ENCODE measurements at regions not wholly inside any gene's neighbourhood (a gene's known extent, or its start where the extent isn't known, plus 50 kb on each side); places are given as distances from the start of the nearest gene placed in this dataset.

DNA sequence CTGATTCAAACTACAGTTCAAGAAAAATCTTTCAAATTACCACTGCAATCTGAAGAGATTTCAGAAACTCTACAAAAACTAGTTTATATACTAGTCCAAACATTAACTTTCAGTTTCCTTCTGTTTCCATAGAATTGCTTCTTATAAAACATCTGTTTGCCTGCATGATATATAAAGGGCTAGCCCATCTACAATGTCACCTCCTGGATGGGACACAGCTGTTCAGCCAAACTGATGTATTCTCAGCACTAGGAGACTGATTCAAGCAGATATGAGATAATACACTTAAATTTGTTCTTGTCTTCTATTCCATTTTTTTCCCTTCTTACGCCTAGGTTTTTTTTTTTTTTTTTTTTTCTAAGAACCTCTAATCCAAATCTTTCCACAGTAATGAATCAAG lies 1569.7 kb upstream of the IGFBP7 start:
- no peak for DNase-seq

DNA sequence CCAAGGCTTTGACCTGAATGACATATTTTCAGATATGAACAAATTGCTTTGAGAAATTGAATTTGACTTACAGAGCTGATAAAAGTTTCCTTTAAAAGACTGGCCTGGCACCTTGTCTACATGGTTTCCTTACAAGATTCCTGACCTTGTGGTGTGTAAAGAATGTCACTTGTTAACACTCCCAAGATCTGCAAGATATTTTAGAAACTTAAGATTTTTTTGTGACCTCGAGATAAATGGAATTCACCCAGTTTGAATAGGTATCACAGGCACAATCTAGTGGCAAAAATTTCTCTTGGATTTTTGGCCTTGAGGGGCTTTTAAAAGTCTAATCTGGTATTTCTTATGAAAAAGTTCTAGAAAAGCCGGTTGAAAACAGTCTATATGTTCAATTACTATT lies 1568.9 kb upstream of the IGFBP7 start:
- no peak for DNase-seq

DNA sequence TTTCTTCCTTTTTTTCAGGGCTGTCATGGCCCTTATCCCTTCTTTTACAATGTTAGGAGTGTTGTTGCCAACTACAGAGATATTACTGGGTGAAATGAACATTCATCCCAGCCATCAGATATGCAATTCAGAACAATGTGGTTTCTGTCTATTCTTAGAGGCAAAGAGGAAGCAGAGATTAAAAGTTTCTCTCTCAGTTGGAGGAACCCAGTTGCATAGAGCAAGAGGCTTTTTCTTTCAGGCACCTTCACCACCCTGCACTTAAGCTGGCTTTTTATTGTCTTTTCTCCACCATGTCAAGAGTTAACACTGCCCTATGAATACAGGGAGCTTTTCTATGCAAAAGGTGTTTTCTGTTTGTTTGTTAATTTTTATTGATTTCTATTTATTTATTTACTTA lies 1559.6 kb upstream of the IGFBP7 start:
- no peak for DNase-seq

DNA sequence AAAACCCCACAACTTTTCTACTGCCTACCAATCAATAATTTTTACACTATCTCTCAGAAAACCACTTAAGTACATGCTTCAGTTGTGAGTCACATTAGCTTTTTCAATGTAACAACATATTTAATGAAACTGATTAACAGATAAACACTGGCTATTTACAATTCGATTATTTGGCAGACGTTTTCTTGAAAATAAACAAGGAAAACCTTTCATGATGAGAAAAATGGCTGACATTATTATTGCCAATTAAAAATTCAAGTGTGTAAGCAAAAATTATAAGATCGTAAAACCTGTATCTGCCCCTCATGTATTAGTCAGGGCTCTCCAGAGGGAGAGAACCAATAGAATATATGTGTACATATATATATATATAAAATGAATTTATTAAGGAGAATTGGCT lies 1555.5 kb upstream of the IGFBP7 start:
- no peak for DNase-seq

DNA sequence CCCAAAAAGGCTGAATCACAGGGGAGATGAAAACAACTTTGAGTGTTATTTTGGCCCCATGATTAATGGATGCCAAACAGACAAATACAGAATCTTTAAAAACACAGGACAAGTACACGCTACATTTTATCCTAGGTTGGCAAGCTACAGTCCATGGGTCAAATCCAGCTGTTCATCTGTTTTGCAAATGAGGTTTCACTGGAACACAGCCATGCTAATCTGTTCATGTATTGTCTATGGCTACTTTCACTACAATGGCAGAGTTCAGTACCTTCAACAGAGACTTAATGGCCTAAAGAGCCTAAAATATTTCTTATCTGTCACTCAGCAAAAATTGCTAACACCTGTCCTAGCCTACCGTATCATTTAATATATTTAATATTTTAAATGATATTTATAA lies 1548.5 kb upstream of the IGFBP7 start:
- no peak for DNase-seq

DNA sequence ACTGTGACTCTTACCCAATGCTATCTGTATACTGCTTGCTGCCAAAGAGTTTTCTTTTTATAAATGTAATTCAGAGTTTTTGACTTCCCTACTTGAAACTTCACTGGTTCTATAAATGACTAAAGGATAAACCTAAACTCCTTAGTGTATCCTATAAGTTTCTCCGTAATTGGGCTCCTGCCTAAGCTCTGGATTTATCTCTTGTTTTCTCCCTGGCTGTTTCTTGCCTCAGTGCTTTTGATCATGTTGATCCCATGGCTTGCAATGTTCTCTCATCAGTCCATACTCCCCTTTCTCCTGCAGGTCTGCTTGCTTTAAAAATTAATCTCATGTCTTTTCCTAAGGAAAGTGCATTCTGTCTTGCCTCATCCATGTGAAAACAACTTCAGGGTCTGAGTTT lies 1543.1 kb upstream of the IGFBP7 start:
- no peak for DNase-seq

DNA sequence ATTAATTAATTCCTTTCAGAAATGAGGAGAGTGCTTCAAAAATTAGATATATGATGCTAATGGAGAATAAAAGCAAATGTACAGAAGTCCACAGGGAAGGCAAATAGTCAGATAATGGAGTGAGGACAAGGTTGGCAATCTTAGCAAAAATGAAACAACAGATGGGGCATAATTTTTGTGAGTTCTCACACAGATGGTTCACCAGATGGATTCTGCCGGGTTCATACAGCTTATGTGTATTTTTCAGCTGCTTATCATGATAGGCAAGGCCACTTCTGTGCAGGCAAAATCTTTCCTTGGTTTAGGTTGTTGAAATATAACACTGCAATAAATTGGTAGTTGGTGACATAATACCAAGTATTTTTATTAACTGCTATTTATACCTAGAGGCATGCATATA lies 1539.0 kb upstream of the IGFBP7 start:
- DNase-seq, result no peak

DNA sequence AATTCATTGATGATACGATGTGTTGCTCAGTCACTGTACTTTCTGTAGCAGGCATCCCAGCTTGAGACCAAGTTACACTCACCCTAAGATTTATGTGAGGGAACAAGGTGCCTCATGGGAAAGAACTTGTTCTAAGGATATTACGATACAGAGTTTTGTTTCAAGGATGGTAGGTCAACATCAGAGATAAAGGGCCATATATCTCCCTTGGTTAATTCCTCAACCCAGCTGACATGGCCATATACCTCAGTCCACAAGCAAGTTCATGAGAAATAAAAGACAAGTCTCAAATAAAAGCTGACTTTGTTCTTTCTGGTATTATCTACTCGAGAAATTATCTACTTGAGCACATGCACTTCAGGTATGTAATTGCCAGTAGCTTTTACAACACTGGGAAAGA lies 1535.9 kb upstream of the IGFBP7 start:
- no peak for DNase-seq

DNA sequence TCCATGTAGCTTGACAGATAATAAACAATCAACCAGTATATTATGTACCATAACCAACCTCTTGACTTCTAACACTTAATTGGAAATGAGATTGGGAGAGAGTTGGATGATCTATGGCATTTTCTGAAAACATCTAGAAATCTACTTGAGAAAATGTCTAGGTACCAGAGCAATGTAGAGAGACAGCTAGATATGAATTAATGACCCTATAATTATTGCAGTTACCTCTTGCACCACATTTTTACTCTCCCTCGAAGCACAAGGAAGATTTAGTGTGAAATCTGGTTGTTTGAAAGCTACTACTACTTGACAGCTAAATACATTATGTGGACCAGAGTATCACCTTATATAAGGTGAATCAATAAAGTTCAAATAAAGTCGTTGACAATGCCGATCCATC lies 1534.4 kb upstream of the IGFBP7 start:
- DNase-seq, result no peak

DNA sequence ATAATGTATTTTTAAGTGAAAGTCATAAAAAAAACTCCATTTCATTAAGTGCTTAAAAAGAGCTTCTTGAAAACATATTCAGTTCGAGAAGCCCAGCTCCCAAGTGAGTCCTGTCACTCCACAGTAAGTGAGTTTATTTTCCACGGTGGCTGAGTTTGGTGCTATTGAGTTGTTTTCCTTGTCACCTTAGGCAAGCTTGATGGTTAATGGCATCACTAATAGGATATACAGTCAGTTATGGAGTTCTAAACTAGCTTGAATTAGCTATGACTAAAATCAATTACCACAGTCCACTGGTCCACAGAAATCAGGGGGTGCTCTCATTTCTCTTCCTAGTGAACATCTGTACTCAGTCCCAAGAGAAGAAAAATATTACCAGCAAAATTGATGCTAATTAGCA lies 1526.2 kb upstream of the IGFBP7 start:
- DNase-seq, result no peak

DNA sequence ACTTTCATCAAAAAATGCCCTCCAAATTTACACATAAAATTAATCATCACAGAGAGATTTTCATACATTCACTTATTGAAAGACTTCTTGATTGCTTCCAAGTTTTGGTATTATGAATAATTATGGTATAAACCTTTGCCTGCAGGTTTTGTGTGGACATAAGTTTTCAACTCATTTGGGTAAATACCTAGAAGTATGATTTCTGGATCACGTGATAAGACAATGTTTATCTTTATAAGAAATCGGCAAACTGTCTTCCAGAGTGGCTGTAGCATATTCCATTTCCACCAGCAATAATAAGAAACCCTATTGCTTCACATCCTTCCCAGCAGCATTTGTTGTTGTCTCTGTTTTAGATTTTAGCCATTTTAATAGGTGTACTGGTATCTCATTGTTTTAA lies 1507.0 kb upstream of the IGFBP7 start:
- DNase-seq, result no peak

DNA sequence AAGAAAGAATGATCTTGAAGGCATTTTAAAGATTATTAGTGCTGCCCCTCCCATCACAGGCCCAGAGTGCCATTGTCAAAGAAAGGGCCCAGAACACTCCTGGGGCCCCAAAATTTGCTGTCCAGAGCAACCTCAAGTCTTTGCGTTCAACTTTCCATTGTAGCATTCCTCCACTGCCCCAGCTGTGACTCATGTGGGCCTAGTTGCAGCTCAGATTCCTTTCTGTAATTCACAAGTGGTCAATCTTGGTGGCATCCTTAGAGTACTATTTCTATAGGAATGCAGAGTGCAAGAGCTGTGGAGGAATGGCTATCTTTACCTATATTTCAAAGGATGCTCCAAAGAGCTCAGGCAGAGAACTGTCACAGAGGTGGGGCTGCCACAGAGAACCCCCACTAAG lies 1500.8 kb upstream of the IGFBP7 start:
- DNase-seq, result no peak

DNA sequence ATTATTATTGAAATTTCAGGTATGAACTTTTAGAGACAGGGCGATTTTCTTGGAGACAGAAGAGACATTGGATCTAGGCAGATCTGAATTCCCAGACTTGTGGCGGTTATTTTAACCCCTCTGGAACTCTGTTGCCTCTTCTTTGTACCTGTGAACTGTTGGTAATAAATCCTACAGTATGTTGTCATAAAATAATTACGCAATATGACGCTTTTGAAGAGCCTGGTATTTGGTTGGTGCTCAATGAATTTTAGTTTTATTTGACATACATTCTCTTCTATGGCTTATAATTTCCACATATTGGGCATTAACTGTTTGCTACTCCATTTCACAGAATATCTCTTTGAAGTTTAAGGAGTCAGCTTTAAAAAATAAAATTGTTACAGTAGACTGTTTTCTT lies 1496.1 kb upstream of the IGFBP7 start:
- DNase-seq, result no peak

DNA sequence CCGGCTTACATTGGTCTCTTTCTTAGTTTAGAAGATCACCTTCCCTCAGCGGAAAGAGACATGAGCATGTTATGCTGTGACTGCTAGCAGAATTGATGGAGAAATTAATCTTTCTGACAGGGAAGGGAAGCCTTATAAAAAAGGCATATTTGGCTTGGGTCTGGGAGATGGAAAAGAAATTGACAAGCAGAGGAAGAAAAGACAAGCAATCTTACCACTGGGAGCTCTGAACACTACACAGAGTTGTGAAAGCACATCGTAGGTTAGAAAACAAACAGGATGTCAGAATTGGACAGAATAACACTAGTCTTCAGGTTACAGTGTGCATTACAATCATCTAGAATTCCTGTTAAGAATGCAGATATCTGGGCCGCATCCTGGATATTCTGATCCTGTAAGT lies 1493.8 kb upstream of the IGFBP7 start:
- DNase-seq, result no peak

DNA sequence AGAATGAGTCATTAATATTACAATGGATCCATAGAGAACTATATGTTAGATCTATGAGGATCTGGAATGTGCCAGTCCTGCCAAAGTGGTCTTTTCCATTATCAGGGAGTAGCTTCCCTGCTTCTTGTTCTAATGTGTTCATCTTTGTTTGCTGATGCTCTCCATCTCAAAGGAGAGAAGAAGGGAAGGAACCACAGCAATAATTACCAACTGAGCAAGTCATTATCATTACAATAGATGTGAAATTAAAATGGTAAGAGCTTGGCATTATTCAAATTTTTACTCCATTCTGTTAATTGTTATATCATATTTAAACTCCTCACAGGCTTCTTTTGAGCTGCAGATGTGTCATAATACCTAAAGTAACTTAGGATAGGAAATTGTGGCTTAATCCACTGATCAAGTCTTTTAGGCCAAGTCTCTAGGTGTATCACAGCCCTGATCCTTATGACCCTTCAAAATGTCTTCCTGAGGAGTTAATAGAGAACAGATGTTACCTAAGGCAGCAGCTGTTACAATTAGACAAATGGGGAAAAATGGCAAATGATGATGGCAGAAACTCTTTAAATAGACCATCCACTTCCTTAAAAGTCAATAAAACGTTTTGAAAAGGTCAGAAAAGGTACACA lies 1492.7 kb upstream of the IGFBP7 start:
- no peak for DNase-seq

DNA sequence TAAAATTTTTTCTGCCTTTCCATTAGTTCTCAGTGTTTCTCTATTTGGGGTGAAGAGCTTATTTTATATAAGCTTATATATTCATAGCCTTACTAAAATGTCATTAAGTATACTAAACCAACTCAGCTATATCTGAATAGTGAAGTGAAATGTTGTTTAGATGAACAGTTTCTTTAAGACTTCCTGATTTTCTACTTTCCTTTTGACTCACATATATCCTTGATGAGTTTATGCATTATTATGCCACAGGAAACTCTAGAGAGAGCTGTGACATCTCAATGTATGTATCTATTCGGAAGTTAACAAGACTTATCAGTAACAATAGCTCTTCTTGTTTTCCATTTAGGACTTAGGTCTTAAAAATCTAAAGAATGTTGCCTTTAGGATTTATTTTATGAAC lies 1491.8 kb upstream of the IGFBP7 start:
- DNase-seq, result no peak

DNA sequence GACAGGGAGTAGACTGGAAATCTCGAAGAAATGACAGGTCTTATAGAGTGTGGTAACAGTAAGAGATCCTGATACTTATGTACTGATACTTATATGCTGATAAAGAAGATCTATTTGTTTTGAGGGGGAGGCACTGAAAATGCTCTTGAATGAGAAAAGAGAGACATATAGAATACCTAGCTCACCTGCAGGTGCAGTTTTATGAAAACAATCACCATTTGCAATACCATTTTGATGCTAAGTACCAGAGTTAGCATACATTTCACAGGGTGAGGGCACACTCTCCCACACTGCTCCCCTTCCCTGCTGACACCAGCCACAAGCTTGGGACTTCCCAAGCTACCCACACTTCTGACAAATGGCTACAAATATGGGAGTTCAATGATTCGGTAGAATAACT lies 1490.1 kb upstream of the IGFBP7 start:
- no peak for DNase-seq

DNA sequence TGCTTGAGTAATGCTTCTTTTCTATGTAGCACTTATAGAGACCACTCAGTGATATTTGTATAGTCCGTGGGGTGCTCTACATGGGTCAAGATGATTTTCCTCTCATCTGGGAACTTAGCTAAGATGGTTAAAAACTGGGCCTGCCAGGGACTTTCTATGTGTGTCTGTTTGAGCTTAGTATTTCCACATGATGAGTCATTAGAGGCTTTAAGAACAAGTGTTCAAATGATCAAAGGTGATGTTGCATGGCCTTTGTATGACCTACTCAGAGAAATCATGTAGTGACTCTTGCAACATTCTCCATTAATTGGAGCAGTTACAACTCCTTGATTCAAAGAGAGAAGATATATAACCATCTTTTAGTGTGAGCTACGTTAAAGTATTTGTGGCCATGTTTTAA lies 1480.5 kb upstream of the IGFBP7 start:
- no peak for DNase-seq

DNA sequence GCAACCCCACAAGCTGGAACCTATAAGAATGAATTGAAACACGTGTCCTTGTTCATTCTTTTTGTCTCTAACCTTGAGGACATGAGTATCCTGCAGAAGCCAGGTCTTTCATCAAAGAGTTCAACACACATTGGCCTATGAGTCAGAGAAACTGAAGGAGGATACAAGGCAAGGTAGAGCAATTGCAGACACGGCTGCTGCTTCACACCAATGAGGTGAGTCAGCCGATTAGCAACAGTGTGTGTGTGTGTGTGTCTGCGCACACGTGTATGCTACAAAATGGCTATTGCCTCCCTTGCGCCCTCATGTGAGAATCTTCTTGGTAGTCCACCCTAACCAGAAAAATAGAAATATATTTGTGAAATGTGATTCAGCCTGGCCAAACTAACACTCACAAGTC lies 1477.7 kb upstream of the IGFBP7 start:
- DNase-seq, result no peak

DNA sequence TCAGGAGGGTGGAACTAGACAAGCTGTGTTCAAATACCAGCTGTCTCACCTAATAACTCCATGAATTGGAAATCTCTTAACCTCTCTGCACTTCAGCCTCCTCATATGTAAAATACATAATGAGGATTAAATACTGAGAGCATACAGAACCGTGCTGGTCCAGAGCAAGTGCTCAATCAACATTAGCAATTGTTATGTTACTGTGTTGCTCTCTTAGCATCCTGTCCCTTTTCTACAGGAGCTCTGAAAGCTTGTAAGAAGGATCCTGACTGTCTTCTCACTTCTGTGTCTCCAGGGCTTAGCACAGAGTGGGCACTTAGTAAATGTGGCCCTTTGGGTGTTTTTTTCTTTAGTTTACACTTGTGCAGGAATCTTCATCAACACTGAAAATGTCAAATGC lies 1456.1 kb upstream of the IGFBP7 start:
- no peak for DNase-seq

DNA sequence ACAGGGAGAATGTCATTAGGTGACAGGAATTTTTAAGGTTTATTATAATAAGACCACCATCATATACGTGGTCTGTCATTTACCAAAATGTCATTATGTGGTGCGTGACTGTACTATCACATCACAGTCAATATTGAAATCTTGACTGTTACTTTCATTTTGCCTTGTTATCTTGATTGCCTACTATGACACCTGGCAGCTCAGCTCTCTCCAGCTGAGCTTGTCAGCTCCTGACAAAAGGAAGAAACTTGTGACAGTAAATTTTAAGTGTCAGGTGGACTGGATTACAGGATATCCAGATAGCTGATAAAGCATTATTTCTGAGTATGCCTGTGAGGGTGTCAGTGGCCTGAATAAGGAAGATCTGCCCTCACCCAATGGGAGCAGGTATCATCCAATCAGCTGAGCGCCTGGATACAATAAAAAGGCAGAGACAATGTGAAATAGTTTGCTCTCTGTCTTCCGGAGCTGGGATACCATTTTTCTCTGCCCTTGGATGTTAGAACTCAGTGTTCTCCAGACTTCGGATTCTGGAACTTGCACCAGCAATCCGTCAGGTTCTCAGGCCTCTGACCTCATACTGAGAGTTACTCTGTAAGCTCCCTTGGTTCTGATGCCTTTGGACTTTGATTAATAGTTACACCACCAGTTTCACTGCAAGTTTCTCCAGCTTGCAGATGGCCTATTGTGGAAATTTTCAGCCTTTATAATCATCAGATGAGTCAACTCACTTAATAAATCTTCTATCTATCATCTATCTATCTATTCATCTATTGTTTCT lies 1454.7 kb upstream of the IGFBP7 start:
- no peak for DNase-seq

DNA sequence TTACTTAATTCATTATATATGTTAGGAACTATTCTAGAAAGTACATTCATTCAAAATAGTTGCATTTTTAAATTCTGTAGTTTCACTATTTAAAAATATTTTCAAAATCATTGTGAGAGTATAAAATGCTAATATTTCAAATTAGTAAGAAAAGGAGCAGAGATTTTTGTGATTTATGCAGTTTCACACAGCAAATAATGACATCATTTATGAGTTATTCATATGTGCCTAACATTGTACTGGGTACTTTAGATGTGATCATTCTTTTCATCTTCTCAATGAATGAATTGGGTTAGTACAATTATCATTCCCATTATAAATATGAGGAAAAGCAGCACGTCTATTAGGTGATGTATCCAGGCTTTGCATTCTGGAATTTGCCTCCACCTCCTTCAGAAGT lies 1451.0 kb upstream of the IGFBP7 start:
- DNase-seq, result no peak

DNA sequence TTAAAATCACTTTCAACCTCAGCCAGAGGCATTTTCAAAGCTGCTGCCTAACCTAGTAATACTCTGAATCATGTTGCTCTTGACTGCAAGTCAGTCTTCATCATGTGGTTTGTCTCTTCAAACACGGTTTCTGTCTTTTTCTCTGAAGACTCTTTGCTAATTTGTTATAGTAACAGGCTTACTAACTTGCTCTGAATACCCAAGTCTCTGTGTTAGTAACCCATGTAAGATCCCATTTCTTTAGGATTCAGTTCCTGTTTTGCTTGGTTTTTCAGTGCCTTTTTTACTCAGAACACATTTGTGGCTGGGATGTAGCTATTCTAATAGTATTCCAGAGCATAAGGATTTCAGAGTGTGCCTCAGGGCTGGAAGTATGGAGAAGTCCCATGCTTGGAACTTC lies 1450.6 kb upstream of the IGFBP7 start:
- no peak for DNase-seq

DNA sequence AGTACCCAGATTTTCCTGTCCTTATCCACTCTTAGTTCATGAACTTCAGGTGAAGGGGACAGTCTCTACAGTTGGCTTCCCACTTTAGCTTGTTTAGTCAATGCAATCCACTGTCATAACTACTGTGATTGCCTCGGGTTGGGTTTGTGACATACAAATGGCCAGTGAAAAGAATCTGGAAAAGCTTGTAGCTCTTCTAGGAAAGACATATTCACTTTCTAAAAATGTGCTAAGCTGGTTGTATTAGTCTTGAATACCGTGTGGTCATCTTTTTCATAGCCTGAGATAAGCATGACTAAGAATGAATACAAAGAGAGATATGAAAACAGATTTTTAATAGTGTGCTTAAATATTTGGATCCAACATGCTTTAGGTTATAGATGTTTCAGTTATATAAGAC lies 1443.5 kb upstream of the IGFBP7 start:
- no peak for DNase-seq

DNA sequence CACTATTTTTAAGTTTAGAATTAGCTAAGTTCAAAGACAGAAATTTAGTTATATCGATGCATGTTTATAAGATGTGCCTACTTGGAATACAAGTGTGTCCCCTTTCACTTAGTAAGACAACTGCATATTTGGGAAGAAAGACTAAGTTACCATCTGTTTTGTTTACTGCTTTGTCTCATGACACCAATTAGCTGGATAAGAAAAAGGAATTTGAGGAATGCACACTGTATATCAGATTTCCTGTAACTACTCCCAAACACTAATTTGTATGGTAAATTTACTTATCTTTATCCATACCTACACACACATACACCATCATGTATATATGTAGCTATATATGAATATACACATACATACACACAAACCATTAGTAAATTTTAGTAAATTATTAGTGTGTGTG lies 1442.8 kb upstream of the IGFBP7 start:
- DNase-seq, result no peak
